G401 (cell line): ENCODE measurements at regions not wholly inside any gene's neighbourhood (a gene's known extent, or its start where the extent isn't known, plus 50 kb on each side); places are given as distances from the start of the nearest gene placed in this dataset.
"Not testable (repeated sequence)": the region's sequence is repeated elsewhere in the genome, so short reads cannot be mapped to it uniquely, and the experiment has no call there.

Experiments
- DNase-seq: peaks from one replicate; pipeline ENCODE4 v3.0.0-alpha.2; 2015; ENCODE audit warnings: low spot score
- in situ Hi-C: cut with HindIII; loops from 2 replicates; pipeline ENCODE4 v1.10.0; 2016; ENCODE audit warnings: low sequenced_read_pairs, mixed read lengths

GRCh38 chr5:15009420-15009819 is 137.8 kb upstream of the ANKH start:
- no peak for DNase-seq
- in situ Hi-C loops, result no loop called here

DNA sequence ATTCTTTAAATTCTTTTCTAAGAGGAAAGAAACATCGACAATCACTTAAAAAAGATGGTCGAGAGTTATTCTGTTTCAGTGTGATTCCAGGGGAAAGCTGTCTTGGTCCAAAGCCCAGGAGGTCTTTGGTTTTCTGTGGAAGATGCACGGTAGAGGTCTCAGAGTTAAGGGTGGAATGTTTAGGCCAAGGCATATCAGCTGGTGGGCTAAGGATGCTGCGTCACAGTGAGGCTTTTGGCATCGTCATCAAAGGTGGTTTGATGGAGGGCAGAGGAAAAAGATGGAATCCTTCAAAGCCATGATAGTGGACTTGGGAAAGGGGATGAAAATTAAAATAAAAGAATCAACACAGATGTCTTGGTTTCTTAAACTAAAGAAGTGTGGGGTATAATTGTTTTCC is 137.3 kb upstream of the ANKH start:
- no peak for DNase-seq
- in situ Hi-C loops, result no loop called here

GRCh38 chr5:15008476-15008875 is 136.9 kb upstream of the ANKH start:
- in situ Hi-C loops, result no loop called here
- no peak for DNase-seq

- in situ Hi-C loops, result no loop called here
- DNase-seq, result no peak
Measured at GRCh38 chr5:15007646-15008045, 136.1 kb upstream of the ANKH start.

DNA sequence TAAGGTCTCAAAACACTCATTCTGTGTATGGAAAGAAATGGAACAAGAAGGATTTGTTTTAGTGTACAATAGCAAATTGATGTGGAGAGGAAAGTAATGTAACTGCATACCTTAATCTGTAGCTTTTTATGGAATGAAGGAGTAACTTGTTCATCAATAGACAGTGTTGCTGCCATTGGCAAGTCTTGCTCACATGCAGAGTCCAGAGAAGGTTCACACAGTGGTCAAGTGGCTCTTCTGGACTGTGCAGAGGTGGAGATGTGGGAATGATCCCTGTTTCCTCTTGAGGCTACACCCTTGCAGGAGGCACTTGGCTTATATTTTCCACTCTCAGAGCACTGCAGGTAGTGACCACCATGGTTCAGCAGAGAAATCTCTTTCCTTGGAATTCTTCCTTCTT is 132.9 kb upstream of the ANKH start:
- DNase-seq, result peak; percentile 22
- in situ Hi-C loops, result no loop called here

DNA sequence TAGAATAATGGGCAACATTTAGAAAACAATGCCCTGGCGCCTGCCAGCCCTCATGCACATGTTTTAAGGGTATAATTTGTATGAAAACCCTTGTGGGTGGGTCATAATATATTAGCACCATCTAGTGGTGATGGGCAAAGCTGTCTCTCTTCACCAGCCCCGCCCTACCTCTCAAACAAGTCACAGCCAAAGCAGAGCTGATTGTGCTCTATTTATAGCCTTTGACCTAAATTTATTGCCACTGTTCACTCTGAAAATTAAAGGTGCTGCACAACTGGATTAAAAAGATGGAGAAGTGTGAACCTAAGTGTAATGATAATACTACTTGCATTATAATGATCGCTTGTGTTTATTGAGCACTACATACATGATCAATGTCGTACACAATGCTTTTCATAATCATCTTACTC is 131.9 kb upstream of the ANKH start:
- in situ Hi-C loops, result no loop called here
- DNase-seq, result peak; percentile 93

GRCh38 chr5:15002791-15003190 is 131.2 kb upstream of the ANKH start:
- peak; percentile 30 for DNase-seq
- in situ Hi-C loops, result no loop called here

GRCh38 chr5:15002173-15002572 is 130.6 kb upstream of the ANKH start:
- peak; percentile 50 for DNase-seq
- in situ Hi-C loops, result no loop called here

DNA sequence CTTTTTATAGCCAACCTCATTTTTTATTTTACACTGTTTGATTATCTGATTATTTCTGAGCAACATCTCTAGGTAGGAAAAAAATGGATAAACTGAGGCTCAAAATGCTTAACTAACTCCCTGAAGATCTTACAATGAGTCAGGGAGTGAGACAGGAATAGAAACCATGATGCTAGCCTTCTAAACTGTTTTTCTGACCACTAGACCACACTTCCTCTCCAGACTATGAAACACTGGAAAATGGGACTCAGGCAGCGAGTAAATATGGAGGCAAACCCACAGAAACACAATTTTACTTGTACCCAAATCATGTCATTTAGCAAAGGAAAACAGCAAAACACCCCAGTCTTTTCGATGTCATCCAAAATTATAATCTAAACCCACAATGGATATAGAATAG is 129.9 kb upstream of the ANKH start:
- DNase-seq, result no peak
- in situ Hi-C loops, result no loop called here

DNA sequence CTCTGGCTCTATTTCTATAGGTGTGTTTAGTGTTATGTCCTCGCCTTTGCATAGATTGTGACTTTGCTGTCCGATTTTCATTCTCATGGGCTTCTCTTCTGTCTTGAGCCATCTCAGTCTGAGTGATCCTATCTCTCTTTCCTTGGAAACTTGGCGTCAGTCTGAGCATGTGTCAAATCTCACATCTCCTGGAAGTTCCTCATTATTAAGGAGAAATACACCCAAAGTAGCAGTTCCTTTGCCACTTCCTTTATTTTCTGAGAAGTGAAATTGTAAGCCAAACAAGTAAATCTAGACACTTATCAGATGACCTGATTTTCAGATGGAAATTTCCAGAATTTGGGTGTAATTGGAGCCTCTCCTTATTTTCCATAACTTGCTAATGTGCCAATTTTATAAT is 126.9 kb upstream of the ANKH start:
- DNase-seq, result no peak
- in situ Hi-C loops, result no loop called here

GRCh38 chr5:14996997-14997396 is 125.4 kb upstream of the ANKH start:
- no peak for DNase-seq
- in situ Hi-C loops, result no loop called here

DNA sequence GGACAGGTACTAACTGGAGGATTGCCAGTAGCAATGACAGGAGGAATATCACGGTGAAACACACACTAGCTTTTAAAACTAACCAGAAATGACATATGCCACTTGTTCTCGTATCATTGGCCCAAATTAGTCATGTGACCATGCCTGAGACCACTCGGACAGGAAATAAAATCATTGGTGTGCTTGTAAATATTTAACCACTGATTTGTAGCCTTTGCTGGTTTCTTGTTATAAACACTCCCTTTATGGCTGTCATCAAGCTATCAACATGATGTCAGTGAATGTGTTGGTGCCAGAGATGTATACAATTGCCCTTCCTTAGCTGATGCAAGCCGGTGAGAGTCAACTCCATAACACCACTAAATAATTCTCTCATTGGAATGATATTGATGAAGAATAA is 123.7 kb upstream of the ANKH start:
- in situ Hi-C loops, result no loop called here
- DNase-seq, result no peak

DNA sequence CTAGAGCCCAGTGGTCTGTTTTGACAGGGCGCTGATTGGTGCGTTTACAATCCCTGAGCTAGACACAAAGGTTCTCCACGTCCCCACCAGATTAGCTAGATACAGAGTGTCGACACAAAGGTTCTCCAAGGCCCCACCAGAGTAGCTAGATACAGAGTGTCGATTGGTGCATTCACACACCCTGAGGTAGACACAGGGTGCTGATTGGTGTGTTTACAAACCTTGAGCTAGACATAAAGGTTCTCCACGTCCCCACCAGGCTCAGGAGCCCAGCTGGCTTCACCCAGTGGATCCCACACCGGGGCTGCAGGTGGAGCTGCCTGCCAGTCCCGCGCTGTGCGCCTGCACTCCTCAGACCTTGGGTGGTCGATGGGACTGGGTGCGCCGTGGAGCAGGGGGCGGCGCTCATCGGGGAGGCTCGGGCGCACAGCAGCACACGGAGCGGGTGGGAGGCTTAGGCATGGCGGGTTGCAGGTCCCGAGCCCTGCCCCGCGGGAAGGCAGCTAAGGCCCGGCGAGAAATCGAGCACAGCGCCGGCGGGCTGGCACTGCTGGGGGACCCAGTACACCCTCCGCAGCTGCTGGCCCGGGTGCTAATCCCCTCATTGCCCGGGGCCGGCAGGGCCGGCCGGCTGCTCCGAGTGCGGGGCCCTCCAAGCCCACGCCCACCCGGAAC is 122.0 kb upstream of the ANKH start:
- in situ Hi-C loops, DNase-seq: not testable (repeated sequence)

DNA sequence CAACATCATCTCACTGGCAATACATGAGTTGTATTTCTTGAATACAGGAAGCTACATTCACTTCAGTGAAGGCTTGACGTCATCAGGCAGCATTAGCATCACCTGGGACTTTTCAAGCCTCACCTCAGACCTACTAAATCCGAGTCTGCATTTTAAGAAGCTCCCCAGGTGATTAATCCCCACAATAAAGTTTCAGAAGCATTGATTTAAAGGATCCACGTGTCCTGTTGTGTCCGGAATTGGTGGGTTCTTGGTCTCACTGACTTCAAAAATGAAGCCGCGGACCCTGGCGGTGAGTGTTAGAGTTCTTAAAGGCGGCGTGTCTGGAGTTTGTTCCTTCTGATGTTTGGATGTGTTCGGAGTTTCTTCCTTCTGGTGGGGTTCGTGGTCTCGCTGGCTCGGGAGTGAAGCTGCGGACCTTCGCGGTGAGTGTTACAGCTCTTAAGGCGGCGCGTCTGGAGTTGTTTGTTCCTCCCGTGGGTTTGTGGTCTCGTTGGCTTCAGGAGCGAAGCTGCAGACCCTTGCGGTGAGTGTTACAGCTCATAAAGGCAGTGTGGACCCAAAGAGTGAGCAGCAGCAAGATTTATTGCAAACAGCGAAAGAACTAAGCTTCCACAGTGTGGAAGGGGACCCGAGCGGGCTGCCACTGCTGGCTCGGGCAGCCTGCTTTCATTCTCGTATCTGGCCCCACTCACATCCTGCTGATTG is 121.3 kb upstream of the ANKH start:
- DNase-seq, in situ Hi-C loops: not testable (repeated sequence)

GRCh38 chr5:14988223-14988622 is 116.6 kb upstream of the ANKH start:
- in situ Hi-C loops, result no loop called here

DNA sequence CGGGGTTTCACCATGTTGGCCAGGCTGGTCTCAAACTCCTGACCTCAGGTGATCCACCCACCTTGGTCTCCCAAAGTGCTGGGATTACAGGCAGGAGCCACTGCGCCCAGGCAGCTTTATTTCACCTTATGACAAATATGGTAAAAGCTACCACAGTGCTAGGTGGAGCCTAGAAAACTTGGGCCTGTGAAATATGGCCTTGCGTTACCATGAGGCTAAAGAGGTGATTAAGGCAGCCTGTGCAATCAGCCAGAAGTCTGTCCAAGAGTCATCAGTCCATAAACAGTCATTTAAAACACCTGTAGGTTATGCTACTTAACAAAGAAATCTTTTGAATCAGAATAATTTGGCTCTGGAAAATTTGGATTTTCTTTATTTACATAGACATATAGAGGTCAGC is 114.8 kb upstream of the ANKH start:
- in situ Hi-C loops, result no loop called here
- DNase-seq, result no peak

More at GRCh38 chr5:14988223-14988622, 116.6 kb upstream of the ANKH start:
- no peak for DNase-seq

DNA sequence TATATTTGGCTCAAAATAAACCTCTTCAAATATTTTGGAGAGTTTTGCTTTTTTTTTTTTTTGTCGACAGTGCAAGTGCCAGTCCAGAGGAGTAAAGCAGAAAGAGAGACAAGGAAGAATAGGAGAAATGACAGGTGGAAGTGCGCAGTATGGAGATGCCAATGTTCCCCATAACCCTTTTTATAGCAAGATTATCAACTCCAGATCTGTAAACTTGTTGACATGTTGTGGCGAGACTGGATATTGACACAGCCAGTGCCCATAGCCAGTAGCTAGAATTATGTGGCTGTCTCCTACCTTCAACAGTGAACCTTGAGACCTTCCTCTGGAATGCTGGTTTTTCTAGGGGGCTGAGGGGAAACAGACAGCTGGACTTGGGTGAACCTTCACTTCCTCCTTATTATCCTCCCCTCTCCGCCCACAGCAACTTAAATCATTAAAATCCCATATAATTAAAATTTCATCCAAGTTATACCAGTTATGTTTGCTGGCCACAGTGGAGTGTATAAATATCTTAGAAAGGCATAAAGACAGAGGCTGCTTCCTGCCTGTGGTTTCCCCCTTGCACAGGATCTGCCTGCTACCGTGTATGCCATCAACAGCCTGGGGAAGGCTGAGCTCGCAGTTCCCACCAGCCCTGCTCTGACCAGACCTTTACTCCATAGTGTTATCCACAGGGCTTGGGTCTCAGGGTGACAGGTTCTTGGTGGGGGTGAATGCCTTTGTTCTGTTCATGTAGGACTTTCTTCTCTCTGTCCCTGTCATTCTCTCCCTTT is 112.3 kb upstream of the ANKH start:
- in situ Hi-C loops, result no loop called here
- DNase-seq, result no peak

- no peak for DNase-seq
- in situ Hi-C loops, result no loop called here
Measured at GRCh38 chr5:14980698-14981097, 109.1 kb upstream of the ANKH start.

DNA sequence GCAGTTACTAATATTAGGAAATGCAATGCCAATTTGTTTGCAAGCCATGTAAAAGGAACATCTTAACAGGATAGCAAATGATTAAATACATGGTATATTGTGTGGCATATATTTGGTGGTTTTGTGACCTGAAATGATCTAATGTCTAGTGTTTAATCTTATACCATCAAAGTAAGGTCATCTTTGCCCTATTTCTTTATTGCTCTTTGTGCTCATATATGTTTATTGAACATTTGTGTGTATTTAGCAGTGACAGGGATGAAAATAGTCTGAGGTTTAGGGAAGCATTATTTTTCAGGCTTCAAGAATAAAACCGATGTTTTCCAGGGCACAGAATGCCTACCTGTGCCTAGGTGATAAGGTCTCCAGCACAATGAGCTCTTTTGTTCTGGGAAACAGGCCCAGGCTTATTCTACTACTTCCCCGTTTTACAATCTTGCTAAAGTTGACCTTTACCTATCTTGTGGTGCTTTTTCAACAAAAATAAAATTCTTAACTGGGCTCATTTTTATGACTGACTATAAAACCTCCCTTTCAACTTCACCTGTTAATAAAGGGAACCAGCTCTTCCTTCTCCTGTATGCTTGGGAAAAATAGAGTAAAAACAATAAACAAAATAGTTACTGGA is 105.6 kb upstream of the ANKH start:
- no peak for DNase-seq
- in situ Hi-C loops, result no loop called here

DNA sequence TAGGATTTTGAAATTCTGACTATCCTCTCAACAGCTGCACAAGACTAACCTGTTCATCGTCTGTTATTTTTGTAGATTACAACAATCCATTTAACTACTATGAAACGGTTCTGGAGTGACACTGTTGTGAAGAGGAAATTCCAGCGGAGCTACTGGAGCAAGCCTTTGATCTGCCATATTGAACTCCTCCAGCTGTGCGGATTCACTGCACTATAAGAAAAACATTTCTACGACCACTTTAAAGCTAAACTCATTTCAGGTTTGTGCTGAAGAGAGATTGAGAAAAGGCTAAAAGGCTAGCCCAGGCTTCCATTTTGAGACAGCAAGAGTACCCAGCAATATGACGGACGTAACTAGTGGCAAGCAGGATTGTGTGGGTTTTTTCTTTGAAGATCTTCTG is 104.9 kb upstream of the ANKH start:
- in situ Hi-C loops, result no loop called here
- DNase-seq, result no peak
